C4-2B (cell line): ENCODE measurements at regions not wholly inside any gene's neighbourhood (a gene's known extent, or its start where the extent isn't known, plus 50 kb on each side); places are given as distances from the start of the nearest gene placed in this dataset.
"Not testable (repeated sequence)": the region's sequence is repeated elsewhere in the genome, so short reads cannot be mapped to it uniquely, and the experiment has no call there.

ENCODE experiments used
- H3K27ac ChIP-seq: fragments of 450-650 bp; 2 replicates; pipeline ENCODE4 v1.5.1; 2017
- CTCF ChIP-seq: fragments of 450-650 bp; conservative IDR thresholded peaks from 2 replicates; pipeline ENCODE4 v1.5.1; 2017; ENCODE audit warnings: mild to moderate bottlenecking
- ZFX ChIP-seq: fragments of 450-650 bp; IDR thresholded peaks from 2 replicates; pipeline ENCODE4 v1.6.1; 2017

GRCh38 chr1:187570166-187570565 is 741.4 kb downstream of the PLA2G4A start:
- no peak overlapping the region for H3K27ac ChIP-seq
- no peak for TF ChIP-seq ZFX
- no peak for TF ChIP-seq CTCF

GRCh38 chr1:187577610-187578009 is 748.9 kb downstream of the PLA2G4A start:
- H3K27ac ChIP-seq = no peak overlapping the region
- TF ChIP-seq ZFX (no peak), CTCF (no peak)

GRCh38 chr1:187588917-187589316 is 760.2 kb downstream of the PLA2G4A start:
- TF ChIP-seq ZFX (no peak), CTCF (no peak)
- no peak overlapping the region for H3K27ac ChIP-seq

GRCh38 chr1:187605736-187606135 is 777.0 kb downstream of the PLA2G4A start:
- H3K27ac ChIP-seq = no peak overlapping the region
- no peak for TF ChIP-seq ZFX
- no peak for TF ChIP-seq CTCF

GRCh38 chr1:187615853-187616735 is 787.3 kb downstream of the PLA2G4A start:
- H3K27ac ChIP-seq = not testable (repeated sequence)

- not testable (repeated sequence) for H3K27ac ChIP-seq
Observed at GRCh38 chr1:187616830-187617229, 788.1 kb downstream of the PLA2G4A start.

GRCh38 chr1:187617776-187618175 is 789.0 kb downstream of the PLA2G4A start:
- H3K27ac ChIP-seq = no peak overlapping the region
- no peak for TF ChIP-seq ZFX
- TF ChIP-seq CTCF = no peak

- no peak overlapping the region for H3K27ac ChIP-seq
- TF ChIP-seq CTCF (no peak), ZFX (no peak)
Observed at GRCh38 chr1:187619175-187619574, 790.4 kb downstream of the PLA2G4A start.
